OCI-LY7 (cell line): ENCODE measurements at regions not wholly inside any gene's neighbourhood (a gene's known extent, or its start where the extent isn't known, plus 50 kb on each side); places are given as distances from the start of the nearest gene placed in this dataset.

ENCODE experiments used
- BruUV-seq: library from RNA; stranded (reverse); fragments of 400-500 nt; replicated peaks from 2 replicates; lab custom pipeline; 2021; lab: Mats Ljungman, UMichigan
- CTCF ChIA-PET: fragments of 300-600 bp; sonication (Branson Sonifier 250); formaldehyde crosslinking; loops from one replicate; lab custom pipeline; 2022; ENCODE audit warnings: antibody characterized with exemption; ENCODE audit not compliant: unreplicated experiment; lab: Charles Lee
- POLR2A ChIA-PET: fragments of 300-600 bp; sonication (Branson Sonifier 250); formaldehyde crosslinking; loops from one replicate; lab custom pipeline; 2022; ENCODE audit warnings: antibody characterized with exemption; lab: Charles Lee
- DNase-seq: peaks from one replicate; pipeline ENCODE4 v3.0.0-alpha.2; 2015; ENCODE audit warnings: low spot score
- H2AFZ ChIP-seq: fragments of 200-600 bp; sonication (generic), shearing (Covaris generic); 2 replicates; pipeline ENCODE4 v1.6.1; 2014; ENCODE audit warnings: mild to moderate bottlenecking, antibody characterized with exemption, low read length, moderate library complexity
- H3K27ac ChIP-seq: fragments of 200-600 bp; sonication (generic); 2 replicates; pipeline ENCODE4 v1.5.1; 2014; ENCODE audit warnings: mixed run types, low read depth, mild to moderate bottlenecking, moderate library complexity, low read length, inconsistent platforms; ENCODE audit not compliant: poor library complexity, severe bottlenecking
- H3K36me3 ChIP-seq: fragments of 200-600 bp; sonication (generic); 2 replicates; pipeline ENCODE4 v1.6.1; 2014; ENCODE audit warnings: mild to moderate bottlenecking, antibody characterized with exemption, low read length, moderate library complexity, mixed read lengths; ENCODE audit not compliant: insufficient read depth
- H3K4me1 ChIP-seq: fragments of 200-600 bp; sonication (generic); 2 replicates; pipeline ENCODE4 v1.5.1; 2014; ENCODE audit warnings: mild to moderate bottlenecking, low read length; ENCODE audit not compliant: insufficient read depth, poor library complexity, severe bottlenecking
- H3K4me2 ChIP-seq: fragments of 200-600 bp; sonication (generic); 2 replicates; pipeline ENCODE4 v1.6.1; 2014; ENCODE audit warnings: mild to moderate bottlenecking, low read length
- H3K4me3 ChIP-seq: fragments of 200-600 bp; sonication (generic); 2 replicates; pipeline ENCODE4 v1.5.1; 2014; ENCODE audit warnings: mild to moderate bottlenecking, low read depth, low read length; ENCODE audit not compliant: poor library complexity, severe bottlenecking
- H3K79me2 ChIP-seq: fragments of 200-600 bp; sonication (generic); 2 replicates; pipeline ENCODE4 v1.6.1; 2016; ENCODE audit warnings: low read depth, mild to moderate bottlenecking, low read length, moderate library complexity, mixed read lengths; ENCODE audit not compliant: insufficient read depth
- H3K9me2 ChIP-seq: fragments of 200-600 bp; sonication (generic); 2 replicates; pipeline ENCODE4 v1.6.1; 2016; ENCODE audit warnings: mild to moderate bottlenecking, low read length, mixed read lengths; ENCODE audit not compliant: insufficient read depth
- H3K9me3 ChIP-seq: fragments of 200-600 bp; sonication (generic); 2 replicates; pipeline ENCODE4 v1.6.1; 2014; ENCODE audit warnings: mild to moderate bottlenecking, mixed run types, low read length, mixed read lengths
- H4K20me1 ChIP-seq: fragments of 200-600 bp; sonication (generic); 2 replicates; pipeline ENCODE4 v1.6.1; 2014; ENCODE audit warnings: mild to moderate bottlenecking, antibody characterized with exemption, low read length, moderate library complexity, mixed read lengths; ENCODE audit not compliant: insufficient read depth
- CTCF ChIP-seq: fragments of 200-600 bp; sonication (generic); conservative IDR thresholded peaks from 2 replicates; pipeline ENCODE4 v1.5.1; 2014; ENCODE audit warnings: mild to moderate bottlenecking, antibody characterized with exemption, low read length, moderate library complexity, mixed read lengths
- EZH2phosphoT487 ChIP-seq: fragments of 200-600 bp; sonication (generic); IDR thresholded peaks from 2 replicates; pipeline ENCODE4 v1.6.1; 2018; ENCODE audit warnings: low read depth, borderline replicate concordance, mild to moderate bottlenecking, mixed run types, antibody characterized with exemption, low read length, moderate library complexity, mixed read lengths
- intact Hi-C: fragments of 100-400 bp; cut with micrococcal nuclease; formaldehyde crosslinking; loops from one replicate; pipeline ENCODE4 v1.10.0; 2022; ENCODE audit not compliant: unreplicated experiment

- Histone ChIP-seq H3K79me2 (no peaks in the 10 kb centered on the region), H3K4me2 (no peak overlapping the region), H2AFZ (no peak overlapping the region), H3K4me1 (no peaks in the 10 kb centered on the region), H3K9me3 (no peaks in the 10 kb centered on the region), H3K36me3 (no peaks in the 10 kb centered on the region), H4K20me1 (no peaks in the 10 kb centered on the region), H3K27ac (no peak overlapping the region), H3K9me2 (no peaks in the 10 kb centered on the region), H3K4me3 (no peak overlapping the region)
- ChIA-PET POLR2A (interaction anchor here (0.7 kb wide), 1 partner anchor 674 kb away, joined by 3 read pairs; no protein-coding TSS in a partner anchor), CTCF (no interaction called here)
- BruUV-seq = no TSS peak
- no peak for TF ChIP-seq EZH2phosphoT487
- no peak for TF ChIP-seq CTCF
- no peak for DNase-seq
- intact Hi-C loops = no loop called here
Measured at GRCh38 chr4:89575840-89576239, 261.1 kb downstream of the SNCA start.

- BruUV-seq = no TSS peak
- Histone ChIP-seq H3K9me3 (no peaks in the 10 kb centered on the region), H3K79me2 (no peaks in the 10 kb centered on the region), H3K27ac (no peak overlapping the region), H3K36me3 (no peaks in the 10 kb centered on the region), H4K20me1 (no peaks in the 10 kb centered on the region), H3K9me2 (no peaks in the 10 kb centered on the region), H3K4me2 (no peak overlapping the region), H3K4me1 (no peaks in the 10 kb centered on the region), H3K4me3 (no peak overlapping the region), H2AFZ (no peak overlapping the region)
- CTCF ChIA-PET = no interaction called here
- TF ChIP-seq CTCF (no peak), EZH2phosphoT487 (no peak)
- DNase-seq = no peak
- intact Hi-C loops = no loop called here
- POLR2A ChIA-PET = interaction anchor here (0.6 kb wide), 1 partner anchor 558 kb away, joined by 3 read pairs; no protein-coding TSS in a partner anchor
Measured at GRCh38 chr4:89574176-89574575, 262.8 kb downstream of the SNCA start.

GRCh38 chr4:89573656-89574055 lies 263.3 kb downstream of the SNCA start:
- Histone ChIP-seq H3K27ac (no peak overlapping the region), H3K79me2 (no peaks in the 10 kb centered on the region), H3K4me1 (no peaks in the 10 kb centered on the region), H3K9me3 (no peaks in the 10 kb centered on the region), H4K20me1 (no peaks in the 10 kb centered on the region), H3K9me2 (no peaks in the 10 kb centered on the region), H3K4me2 (no peak overlapping the region), H3K36me3 (no peaks in the 10 kb centered on the region), H3K4me3 (no peak overlapping the region), H2AFZ (no peak overlapping the region)
- ChIA-PET POLR2A (interaction anchor here (1.0 kb wide), 1 partner anchor 33 kb away, joined by 3 read pairs; no protein-coding TSS in a partner anchor), CTCF (no interaction called here)
- no peak for DNase-seq
- BruUV-seq = no TSS peak
- intact Hi-C loops = no loop called here
- TF ChIP-seq EZH2phosphoT487 (no peak), CTCF (no peak)
